MG63 (cell line): ENCODE measurements at regions not wholly inside any gene's neighbourhood (a gene's known extent, or its start where the extent isn't known, plus 50 kb on each side); places are given as distances from the start of the nearest gene placed in this dataset.
"Not testable (repeated sequence)": the region's sequence is repeated elsewhere in the genome, so short reads cannot be mapped to it uniquely, and the experiment has no call there.

ENCODE experiments used
- DNase-seq: peaks from one replicate; pipeline ENCODE4 v3.0.0-alpha.2; 2020
- H3K27me3 ChIP-seq: fragments of 250-450 bp; sonication (Bioruptor Pico); 2 replicates; pipeline ENCODE4 v1.5.1; 2020; ENCODE audit warnings: mild to moderate bottlenecking, moderate library complexity
- H3K36me3 ChIP-seq: fragments of 250-450 bp; sonication (Bioruptor Pico); 2 replicates; pipeline ENCODE4 v1.5.1; 2020; ENCODE audit warnings: mild to moderate bottlenecking, moderate library complexity
- H3K4me3 ChIP-seq: fragments of 250-450 bp; sonication (Bioruptor Pico); 2 replicates; pipeline ENCODE4 v1.5.1; 2020; ENCODE audit warnings: mild to moderate bottlenecking, moderate library complexity
- H3K9me3 ChIP-seq: fragments of 250-450 bp; sonication (Bioruptor Pico); 2 replicates; pipeline ENCODE4 v1.5.1; 2020; ENCODE audit warnings: mild to moderate bottlenecking, moderate library complexity

DNA sequence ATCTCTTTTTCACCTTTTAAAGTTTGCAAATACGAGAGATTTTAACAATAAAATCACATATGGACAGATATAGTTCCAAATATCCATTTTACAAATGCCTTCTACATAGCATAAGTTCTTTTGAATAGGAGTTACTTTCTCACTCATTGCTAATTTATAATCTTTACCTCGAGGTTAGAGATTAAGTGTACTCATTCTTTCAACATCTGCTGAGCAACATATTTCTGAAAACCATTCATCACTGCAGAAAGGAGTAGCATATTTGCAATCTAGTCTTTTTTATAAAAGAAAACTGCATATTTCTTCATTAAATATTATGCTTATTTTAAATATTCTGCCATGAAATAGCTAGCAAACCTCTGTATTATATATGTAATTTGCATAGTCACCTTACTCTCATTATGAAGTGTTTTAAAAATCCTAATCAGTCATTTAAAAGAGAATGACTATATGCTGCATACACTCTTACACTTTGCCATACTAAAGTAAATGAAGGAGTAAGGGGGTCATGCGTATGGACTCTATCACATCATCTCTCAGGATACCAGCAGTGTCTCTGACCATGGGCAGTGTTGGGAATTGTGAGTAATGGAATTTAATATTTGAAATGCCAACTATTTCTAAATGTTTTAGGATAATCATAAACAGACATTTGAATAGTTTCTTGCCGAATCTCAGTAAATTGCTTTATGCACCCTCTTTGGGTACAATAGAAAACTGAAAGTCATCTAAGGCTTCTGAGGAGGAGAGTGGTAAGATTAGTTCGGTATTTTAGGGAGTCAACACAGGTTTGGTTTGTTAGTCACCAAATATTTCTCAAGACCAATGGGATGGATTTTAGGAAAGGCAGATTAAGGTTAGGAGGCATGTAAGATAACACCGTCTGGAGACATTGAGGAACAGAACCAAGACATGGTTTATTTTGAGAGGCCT, 524.8 kb upstream of the ATP2B1 start:
- H3K9me3 ChIP-seq = no peaks in the 10 kb centered on the region
- no peaks in the 10 kb centered on the region for H3K36me3 ChIP-seq
- no peaks in the 10 kb centered on the region for H3K27me3 ChIP-seq
- H3K4me3 ChIP-seq = no peak overlapping the region
- DNase-seq = no peak

DNA sequence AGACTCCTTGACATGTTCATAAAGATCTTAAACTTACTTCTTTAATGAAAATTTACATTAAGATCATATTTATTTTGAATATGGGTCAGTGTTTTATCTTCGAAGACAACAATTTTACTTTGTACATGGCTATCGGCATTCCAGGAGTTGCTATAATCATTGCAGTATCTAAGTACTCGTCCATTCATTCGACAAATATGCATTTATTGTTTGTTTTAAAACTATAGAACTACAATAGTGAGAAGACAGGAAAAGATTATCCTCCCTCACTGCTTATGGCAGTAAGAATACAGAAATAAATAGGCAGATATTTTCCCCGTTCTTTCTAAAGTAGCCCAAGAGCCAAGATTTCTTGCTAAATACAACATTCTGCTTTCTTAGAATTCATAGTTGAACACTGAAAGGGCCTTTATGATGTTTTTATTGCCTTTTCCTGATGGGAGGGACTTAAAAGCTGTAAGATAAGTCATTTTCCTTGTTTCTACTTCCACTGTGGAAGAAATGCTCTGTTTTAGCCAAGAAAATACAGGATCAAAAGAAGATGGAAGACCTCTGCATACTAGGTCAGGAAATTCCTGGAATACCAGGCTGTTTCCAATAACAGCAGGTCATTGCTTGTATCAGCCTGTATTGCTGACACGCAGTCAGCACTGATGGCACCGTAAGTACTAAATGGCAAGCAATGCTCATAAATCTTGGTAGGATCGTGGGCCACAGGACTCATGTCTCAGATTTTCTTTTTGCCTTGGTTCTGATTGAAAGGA, 521.0 kb upstream of the ATP2B1 start:
- H3K27me3 ChIP-seq = no peaks in the 10 kb centered on the region
- no peaks in the 10 kb centered on the region for H3K9me3 ChIP-seq
- H3K4me3 ChIP-seq = no peak overlapping the region
- no peaks in the 10 kb centered on the region for H3K36me3 ChIP-seq
- DNase-seq = no peak

DNA sequence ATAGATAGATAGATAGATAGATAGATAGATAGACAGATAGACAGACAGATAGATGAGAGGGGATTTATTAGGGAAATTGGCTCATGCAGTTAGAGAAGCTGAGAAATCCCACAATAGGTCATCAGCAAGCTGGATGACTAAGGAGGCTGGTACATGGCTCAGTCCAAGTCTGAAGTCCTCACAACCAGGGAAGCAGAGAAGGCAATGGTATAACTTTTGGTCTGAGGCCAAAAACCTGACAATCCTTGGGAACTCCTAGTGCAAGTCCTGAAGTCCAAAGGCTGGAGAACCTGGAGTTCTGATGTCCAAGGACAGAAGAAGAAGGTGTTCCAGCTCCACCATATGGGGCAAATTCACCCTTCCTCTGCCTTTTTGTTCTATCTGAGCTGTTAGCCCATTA, 517.6 kb upstream of the ATP2B1 start:
- DNase-seq = no peak
- H3K36me3 ChIP-seq = no peaks in the 10 kb centered on the region

DNA sequence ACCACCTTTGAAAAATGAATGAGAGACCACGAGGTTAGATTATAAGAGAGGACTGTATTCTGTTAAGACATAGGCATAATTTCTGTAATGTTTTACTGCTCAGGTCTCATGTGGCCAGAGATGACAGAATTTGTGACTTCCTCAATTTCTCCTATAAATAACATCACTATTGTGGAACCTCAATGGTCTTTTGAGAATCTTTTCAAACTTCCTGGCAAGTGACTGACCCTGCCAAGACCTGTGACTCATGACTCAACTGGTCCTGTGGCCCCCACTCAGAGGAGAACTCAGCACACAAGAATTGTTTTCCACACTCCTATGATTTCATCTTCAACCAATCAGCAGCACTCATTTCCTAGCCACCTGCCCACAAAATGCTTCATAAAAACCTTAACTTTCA, 508.2 kb upstream of the ATP2B1 start:
- H3K4me3 ChIP-seq = no peak overlapping the region
- no peaks in the 10 kb centered on the region for H3K36me3 ChIP-seq
- H3K9me3 ChIP-seq = peaks cover 2% of the 10 kb centered on the region; the same call in 1 of the 2 replicates
- H3K27me3 ChIP-seq = no peaks in the 10 kb centered on the region
- peak; percentile 40 for DNase-seq

More for the DNA sequence above, 517.6 kb upstream of the ATP2B1 start:
- Histone ChIP-seq H3K27me3 (no peaks in the 10 kb centered on the region), H3K4me3 (no peak overlapping the region), H3K9me3 (no peaks in the 10 kb centered on the region)

DNA sequence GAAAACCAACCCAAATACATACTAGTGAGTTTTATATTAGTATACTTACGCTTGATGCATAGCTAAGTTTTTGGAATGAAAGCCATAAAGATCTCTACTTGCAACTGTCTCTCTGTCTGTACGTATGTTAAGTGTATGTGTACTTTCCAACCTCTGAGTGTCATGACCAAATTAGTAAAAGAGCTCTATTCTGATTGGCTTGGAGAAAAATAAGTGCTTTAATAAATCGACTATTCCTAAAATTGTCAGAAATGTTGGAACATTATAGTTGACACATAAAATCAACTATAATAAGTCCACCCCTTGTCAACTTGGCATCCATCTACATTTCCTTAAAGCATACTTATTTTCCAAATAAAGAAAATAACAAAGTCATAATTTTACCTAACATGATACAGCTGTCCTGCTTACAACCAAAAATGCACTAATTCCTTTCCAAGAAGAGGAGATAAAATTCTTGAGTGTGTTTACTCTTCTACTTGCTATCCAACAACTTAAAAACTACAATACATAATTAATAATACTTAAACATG, 507.4 kb upstream of the ATP2B1 start:
- no peaks in the 10 kb centered on the region for H3K27me3 ChIP-seq
- H3K36me3 ChIP-seq = no peaks in the 10 kb centered on the region
- H3K4me3 ChIP-seq = no peak overlapping the region
- H3K9me3 ChIP-seq = peaks cover 2% of the 10 kb centered on the region; the same call in 1 of the 2 replicates
- no peak for DNase-seq

DNA sequence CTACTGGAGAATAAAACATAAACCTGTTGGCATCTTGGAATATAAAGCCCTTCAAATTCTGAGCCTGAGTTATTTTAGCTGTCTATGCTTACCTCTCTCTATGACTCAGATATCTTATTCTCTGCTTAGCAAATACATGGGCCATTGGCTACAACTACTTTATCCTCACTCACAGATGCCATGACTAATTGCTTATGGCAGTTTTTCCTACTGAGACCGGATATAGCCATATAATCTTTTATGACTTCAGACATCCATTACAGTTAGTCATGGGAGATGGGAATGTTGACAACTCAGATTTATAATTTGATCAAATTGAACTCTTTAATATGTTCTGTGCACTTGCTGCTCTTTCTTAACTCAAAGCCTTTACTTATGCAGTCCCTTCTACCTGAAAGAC, 502.4 kb upstream of the ATP2B1 start:
- Histone ChIP-seq H3K27me3 (no peaks in the 10 kb centered on the region), H3K9me3 (no peaks in the 10 kb centered on the region; the same call in 1 of the 2 replicates), H3K36me3 (no peaks in the 10 kb centered on the region), H3K4me3 (no peak overlapping the region)
- peak; percentile 8 for DNase-seq

DNA sequence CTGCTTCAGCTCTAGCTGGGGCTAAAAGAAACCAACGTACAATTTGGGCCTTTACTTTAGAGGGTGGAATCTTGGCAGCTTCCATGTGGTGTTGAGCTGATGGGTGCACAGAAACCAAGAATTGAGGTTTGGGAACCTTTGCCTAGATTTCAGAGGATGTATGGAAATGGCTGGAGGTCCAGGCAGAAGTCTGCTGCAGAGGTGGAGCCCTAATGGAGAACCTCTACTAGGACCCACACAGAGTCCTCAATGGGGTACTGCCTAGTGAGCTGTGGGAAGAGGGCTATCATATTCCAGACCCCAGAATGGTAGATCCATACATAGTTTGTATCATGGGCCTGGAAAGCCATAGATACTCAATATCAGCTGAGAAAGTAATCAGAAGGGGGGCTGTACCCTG, 500.4 kb upstream of the ATP2B1 start:
- H3K27me3 ChIP-seq = no peaks in the 10 kb centered on the region
- no peaks in the 10 kb centered on the region for H3K36me3 ChIP-seq
- no peaks in the 10 kb centered on the region; the same call in 1 of the 2 replicates for H3K9me3 ChIP-seq
- no peak for DNase-seq
- no peak overlapping the region for H3K4me3 ChIP-seq

DNA sequence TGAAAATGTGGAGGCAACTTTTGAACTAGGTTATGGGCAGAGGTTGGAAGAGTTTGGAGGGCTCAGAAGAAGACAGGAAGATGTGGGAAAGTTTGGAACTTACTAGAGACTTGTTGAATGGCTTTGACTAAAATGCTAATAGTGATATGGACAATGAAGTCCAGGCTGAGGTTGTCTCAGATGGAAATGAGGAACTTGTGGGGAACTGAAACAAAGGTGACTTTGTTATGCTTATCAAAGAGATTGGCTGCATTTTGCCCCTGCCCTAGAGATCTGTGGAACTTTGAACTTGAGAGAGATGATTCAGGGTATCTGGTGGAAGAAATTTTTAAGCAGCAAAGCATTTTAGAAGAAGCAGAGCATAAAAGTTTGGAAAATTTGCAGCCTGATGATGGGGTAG, 499.7 kb upstream of the ATP2B1 start:
- DNase-seq, H3K27me3 ChIP-seq, H3K36me3 ChIP-seq, H3K4me3 ChIP-seq, H3K9me3 ChIP-seq: not testable (repeated sequence)

DNA sequence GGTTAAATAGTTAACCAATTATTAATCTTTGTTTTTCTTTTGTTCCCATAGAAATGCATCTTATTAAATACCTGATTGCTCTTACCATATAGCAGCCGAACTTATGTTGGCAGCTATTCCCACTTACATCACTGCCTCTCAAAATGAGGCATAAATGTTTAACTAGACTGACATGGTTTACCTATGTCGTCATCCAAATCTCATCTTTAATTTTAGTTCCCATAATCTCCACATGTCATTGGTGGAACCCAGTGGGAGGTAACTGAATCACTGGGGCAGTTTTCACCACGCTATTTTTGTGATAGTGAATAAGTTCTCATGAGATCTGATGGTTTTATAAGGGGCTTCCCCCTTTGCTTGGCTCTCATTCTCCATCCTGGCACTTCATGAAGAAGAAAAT, 499.2 kb upstream of the ATP2B1 start:
- no peak for DNase-seq
- H3K4me3 ChIP-seq = no peak overlapping the region
- H3K9me3 ChIP-seq = no peaks in the 10 kb centered on the region; the same call in 1 of the 2 replicates
- no peaks in the 10 kb centered on the region for H3K36me3 ChIP-seq
- no peaks in the 10 kb centered on the region for H3K27me3 ChIP-seq

DNA sequence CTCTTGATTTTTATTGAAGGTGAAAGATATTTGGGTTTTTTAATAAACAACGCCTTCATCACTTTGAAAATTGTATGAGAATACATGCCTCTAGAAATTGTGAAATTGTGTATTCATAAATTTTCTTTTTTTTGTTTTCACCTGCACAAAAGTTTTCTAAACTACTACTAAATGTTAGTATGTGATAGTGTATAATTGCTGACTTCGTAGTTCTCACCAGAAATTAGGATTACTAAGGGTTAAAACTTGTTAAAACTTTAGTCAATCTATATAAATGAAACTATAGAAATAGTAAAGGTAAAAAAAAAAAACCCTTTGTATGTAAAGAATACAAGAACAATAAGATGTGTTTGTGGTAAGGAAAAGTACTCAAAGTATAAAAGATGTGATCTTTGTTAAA, 496.5 kb upstream of the ATP2B1 start:
- Histone ChIP-seq H3K27me3 (no peaks in the 10 kb centered on the region), H3K9me3 (no peaks in the 10 kb centered on the region; the same call in 1 of the 2 replicates), H3K36me3 (no peaks in the 10 kb centered on the region), H3K4me3 (no peak overlapping the region)
- DNase-seq = no peak

DNA sequence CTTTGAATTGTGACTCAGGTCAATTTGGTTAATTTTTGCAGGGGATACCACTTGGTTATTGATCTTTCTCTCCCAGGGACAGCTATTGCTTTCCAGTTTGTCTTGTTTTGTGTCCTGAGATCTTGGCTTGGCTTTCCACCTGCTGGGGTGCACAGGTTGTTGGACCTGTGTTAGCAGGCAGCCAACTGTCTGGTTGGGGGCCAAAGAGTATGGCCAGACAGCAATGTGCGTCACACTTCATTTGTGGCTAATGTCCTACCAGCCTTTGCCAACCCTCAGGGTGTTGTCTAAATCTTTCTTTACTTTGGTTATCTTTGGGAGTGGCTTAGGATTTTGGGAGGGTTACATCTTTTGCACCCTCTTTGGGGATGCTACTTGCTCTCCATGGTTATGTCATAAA, 494.9 kb upstream of the ATP2B1 start:
- Histone ChIP-seq H3K4me3 (no peak overlapping the region), H3K9me3 (no peaks in the 10 kb centered on the region), H3K36me3 (no peaks in the 10 kb centered on the region), H3K27me3 (no peaks in the 10 kb centered on the region)
- DNase-seq = no peak

DNA sequence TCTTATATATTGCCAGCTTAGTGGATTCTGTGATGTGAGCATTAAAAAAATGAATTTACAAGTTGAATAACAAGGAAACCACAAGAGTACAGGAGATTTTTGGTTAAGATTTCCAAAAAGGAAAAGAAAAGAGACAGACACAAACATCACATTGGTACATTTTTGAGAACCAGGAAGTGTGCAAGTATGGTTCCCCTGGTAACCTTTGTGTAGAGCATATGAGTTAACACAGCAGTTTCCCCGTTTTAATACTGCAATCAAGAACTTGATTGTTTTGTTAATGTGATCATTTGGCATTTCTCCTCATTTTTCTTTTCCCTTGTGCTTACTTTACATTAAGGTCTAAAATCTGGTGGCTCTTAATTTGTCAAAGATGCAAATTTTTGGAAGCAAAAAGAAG, 490.4 kb upstream of the ATP2B1 start:
- Histone ChIP-seq H3K36me3 (no peaks in the 10 kb centered on the region), H3K4me3 (no peak overlapping the region), H3K9me3 (no peaks in the 10 kb centered on the region), H3K27me3 (no peaks in the 10 kb centered on the region)
- DNase-seq = no peak

DNA sequence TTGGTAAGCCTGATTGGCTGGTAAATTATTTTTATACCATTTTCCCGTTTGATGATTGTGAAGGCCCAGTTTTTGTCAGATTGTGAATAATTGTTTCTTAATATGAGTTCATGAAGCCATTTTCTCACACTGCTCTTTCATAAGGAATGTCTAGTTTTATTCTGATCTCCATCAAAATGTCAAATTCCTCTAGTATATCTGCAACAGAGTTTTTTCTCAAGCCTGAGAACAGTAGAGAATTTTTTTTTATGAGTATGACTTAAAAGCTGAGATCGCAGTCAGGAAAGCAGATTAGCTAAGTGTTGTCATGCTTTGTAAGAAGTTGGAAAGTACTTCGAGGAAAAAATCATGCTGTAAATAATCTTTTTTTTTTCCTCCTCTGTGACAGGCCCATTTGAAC, 484.9 kb upstream of the ATP2B1 start:
- Histone ChIP-seq H3K9me3 (no peaks in the 10 kb centered on the region), H3K27me3 (no peaks in the 10 kb centered on the region), H3K4me3 (no peak overlapping the region), H3K36me3 (no peaks in the 10 kb centered on the region)
- no peak for DNase-seq

DNA sequence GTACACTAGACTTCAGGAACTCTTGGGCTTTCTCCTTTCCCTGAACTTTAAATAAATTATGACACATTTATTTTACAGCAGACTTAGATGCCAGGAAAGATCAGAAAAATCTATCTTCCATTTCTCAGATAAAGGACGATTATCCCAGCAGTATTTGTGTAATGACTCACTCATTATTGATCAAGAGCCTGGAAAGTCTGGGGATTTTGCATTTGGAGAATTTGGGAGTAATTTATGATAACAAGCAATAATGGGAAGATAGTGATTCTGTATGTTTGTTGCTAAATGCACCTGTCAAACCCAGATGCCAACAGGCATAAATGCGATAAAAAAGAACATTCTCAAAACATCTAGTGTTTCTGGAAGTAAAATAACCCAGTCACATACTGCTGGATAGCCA, 480.2 kb upstream of the ATP2B1 start:
- DNase-seq = no peak
- Histone ChIP-seq H3K36me3 (no peaks in the 10 kb centered on the region), H3K27me3 (no peaks in the 10 kb centered on the region), H3K9me3 (no peaks in the 10 kb centered on the region), H3K4me3 (no peak overlapping the region)

DNA sequence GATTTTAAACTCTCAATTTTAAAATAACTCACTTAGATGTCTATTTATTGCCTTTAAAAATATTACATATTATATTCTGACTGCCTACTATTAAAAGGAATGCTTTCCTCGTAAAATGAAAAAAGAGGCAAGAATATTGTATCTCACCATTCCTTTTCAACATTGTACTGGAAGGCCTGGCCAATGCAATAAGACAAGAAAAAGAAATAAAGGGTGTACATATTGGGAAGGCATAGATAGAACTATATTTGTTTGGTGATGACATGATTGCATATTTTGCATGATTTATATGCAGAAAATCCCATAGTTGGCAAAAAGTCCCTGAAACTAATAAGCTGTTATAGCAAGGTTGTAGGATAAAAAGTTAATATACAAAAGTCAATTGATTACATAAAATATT, 474.6 kb upstream of the ATP2B1 start:
- H3K9me3 ChIP-seq = peaks cover 4% of the 10 kb centered on the region; the same call in 1 of the 2 replicates
- H3K4me3 ChIP-seq = no peak overlapping the region
- no peaks in the 10 kb centered on the region for H3K36me3 ChIP-seq
- no peak for DNase-seq
- H3K27me3 ChIP-seq = no peaks in the 10 kb centered on the region

DNA sequence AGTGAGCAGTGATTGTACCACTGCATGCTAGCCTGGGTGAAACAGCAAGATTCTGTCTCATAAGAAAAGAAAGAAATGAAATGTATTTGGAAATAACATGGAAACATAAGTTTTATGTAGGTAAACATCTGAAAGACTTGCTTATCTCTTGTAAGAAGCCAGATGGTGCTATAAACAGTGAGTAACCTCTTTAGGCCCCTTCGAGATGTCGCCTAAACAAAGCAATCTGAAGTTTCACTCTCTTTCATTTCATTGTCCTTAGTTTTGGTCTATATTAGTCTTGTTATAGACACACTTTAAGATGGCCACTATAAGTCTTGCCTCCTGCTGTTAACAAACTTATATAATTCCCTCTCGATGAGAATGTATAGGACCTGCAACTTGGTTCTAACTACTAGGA, 472.6 kb upstream of the ATP2B1 start:
- Histone ChIP-seq H3K27me3 (no peaks in the 10 kb centered on the region), H3K36me3 (no peaks in the 10 kb centered on the region), H3K4me3 (no peak overlapping the region), H3K9me3 (peaks cover 4% of the 10 kb centered on the region; the same call in 1 of the 2 replicates)
- no peak for DNase-seq

DNA sequence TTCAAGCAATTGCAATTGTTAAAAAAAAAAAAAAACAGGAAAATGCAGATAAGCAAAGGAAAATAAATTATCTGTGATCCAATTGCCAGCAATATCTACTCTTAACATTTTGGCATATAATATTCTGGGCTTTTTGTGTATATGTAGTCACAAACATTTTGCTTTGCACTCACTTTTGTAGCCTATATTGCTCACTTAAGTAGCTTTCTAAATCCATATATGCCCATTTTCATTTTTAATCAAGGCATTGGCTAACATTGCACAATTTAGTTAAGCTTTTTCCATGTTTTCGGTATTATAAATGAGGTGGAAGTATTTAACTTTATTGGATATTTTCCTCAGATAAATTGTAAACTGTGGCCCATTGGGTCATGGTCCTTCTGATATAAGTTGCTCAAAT, 466.3 kb upstream of the ATP2B1 start:
- H3K27me3 ChIP-seq = no peaks in the 10 kb centered on the region
- no peaks in the 10 kb centered on the region for H3K36me3 ChIP-seq
- H3K4me3 ChIP-seq = no peak overlapping the region
- no peaks in the 10 kb centered on the region for H3K9me3 ChIP-seq
- no peak for DNase-seq
